ENCODE measurements at regions not wholly inside any gene's neighbourhood (a gene's known extent, or its start where the extent isn't known, plus 50 kb on each side); places are given as distances from the start of the nearest gene placed in this dataset.

DNA sequence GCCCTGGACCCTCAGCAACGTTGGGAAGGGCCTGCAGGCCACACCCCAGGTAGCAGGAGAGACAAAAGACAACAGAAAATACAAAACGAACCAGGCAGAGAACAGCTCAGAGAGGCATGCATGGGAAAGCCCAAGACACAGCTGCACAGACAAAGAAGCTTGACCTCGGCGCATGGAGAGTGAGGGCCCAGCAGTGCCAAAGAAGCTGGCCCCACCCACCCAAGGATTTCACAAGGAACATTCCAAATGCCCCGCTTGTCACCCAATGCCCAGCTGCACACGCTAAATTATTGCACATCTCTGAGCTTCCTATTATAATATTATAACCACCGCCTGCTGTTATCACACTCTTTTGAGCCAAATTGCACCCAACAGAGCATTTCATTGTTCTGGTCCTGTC lies 147.7 kb upstream of the TBL1X start:
- DNase-seq (ENCODE audit: low spot score): no peak

- no peak for DNase-seq (ENCODE audit: low spot score)
These were observed 146.6 kb upstream of the TBL1X start for GRCh38 chrX:9318213-9318612.

DNA sequence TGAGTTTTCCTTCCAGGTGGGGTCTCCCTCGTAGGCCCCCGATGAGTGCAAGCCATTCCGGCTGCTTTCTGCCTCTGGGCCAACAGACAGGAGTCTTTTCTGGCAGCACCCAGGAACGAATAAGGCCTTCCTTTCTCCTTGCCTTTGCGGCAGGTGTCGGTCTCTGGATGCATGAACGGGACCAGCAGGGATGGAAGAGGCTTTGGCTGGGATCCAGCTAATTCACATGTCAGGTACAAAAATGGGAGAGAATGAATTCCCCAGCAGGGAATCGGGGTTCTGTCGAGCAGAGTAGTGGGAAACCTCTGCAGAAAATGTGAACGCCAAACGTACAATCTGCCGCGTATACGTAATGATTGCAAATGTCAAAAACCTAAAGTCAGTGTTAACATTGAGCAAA lies 146.1 kb upstream of the TBL1X start:
- DNase-seq (ENCODE audit: low spot score): no peak

- no peak for DNase-seq (ENCODE audit: low spot score)
These were observed 143.9 kb upstream of the TBL1X start for GRCh38 chrX:9320940-9321339.

- DNase-seq (ENCODE audit: low spot score): no peak
These were observed 140.2 kb upstream of the TBL1X start for GRCh38 chrX:9324676-9325075.

GRCh38 chrX:9326369-9326768 lies 138.5 kb upstream of the TBL1X start:
- no peak for DNase-seq (ENCODE audit: low spot score)

DNA sequence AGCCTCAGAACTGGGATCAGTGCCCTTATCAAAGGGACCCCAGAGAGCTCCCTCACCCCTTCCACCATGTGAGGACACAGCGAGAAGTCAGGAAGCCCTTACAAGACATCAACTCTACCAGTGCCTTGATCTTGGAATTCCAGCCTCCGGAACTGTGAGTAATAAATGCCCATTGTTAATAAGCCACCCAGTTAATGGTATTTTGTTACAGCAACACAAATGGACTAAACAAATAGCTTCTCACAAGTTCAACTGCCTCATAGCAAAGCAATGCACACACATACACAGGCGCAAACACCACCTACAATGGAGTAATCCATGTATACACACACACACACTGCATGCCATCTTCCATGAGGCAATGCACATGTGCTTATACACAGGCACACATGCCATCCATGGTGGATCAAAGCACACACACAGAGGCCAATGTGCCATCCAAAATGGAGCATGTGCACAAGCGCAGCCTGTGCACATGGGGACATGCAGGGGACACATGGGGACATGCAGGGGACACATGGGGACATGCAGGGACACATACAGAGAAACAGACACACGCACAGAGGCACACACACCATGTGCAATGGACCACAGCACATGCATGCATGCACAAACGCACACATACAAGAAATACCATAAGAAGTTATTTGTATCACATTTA lies 137.6 kb upstream of the TBL1X start:
- no peak for DNase-seq (ENCODE audit: low spot score)

DNA sequence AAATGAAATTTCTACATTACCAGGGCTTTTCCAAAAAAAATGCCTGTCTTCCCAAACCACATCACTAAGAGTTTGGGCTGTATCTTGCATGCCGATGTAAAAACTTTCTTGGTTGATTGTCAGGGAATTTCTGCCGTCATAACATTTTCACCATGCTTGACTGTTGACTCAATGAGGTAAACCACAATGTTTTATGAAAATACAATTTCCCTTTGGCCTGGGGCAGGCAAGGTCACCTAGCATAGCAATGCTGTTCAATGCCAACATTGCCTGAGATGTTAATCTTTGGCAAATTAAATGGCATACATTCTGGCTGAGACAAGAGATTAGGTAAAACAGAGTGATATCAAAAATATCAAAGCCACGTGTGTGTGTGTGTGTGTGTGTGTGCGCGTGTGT lies 137.1 kb upstream of the TBL1X start:
- DNase-seq (ENCODE audit: low spot score): peak; percentile 58

DNA sequence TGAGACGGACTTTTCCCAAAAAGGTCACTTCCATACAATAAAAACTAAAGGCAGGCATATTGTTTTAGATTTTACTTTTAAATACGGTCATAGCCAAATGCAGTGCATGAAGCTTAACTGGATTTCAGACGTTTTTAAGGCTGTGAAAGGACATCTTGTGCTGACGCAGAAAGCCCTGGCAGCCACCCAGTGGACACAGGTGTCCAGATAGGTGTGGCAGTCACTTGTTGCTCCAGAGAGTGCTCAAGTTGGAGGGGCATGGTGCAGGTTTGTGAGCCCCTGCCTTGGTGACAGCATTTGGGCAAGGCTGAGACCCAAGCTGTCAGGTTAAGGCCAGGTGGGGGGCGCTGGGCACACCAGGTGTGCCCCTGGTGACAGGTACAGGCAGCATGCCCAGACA lies 135.8 kb upstream of the TBL1X start:
- DNase-seq (ENCODE audit: low spot score): no peak

- no peak for DNase-seq (ENCODE audit: low spot score)
These were observed 134.4 kb upstream of the TBL1X start for GRCh38 chrX:9330249-9330982.

DNA sequence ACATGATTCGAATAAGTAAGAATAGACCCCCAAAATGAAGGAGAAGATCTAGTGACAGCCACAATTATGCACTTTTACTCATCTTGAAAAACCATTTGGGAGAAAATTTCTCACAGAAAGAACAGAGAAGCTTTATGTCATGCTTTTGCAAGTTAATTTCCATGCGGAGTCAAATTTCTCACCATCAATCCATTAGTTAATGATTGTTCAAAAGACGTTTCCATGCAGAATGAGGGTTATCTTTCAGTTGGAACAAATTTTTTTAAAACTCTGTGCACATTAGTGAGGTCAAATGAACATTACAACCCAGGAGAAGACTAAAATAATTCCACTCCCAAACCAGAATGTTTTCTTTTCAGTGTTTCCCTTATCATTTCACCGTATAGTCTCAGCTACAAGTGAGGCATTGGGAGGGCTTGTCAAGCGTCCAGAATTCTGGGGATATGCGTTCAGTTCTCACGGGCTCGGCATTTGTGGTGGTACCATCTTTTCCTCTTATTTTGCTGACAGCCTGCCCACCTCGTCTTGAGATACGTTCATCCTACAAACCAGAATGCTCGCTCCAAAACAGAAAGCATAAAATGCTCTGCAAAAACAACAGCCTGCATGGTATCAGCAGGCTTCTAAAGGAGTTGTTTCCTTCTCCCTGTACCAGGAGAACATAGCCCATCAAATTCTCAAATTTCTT lies 130.8 kb upstream of the TBL1X start:
- DNase-seq (ENCODE audit: low spot score): no peak

GRCh38 chrX:9335251-9335650 lies 129.6 kb upstream of the TBL1X start:
- no peak for DNase-seq (ENCODE audit: low spot score)

- no peak for DNase-seq (ENCODE audit: low spot score)
These were observed 128.4 kb upstream of the TBL1X start for GRCh38 chrX:9336456-9336855.

- peak; percentile 48 for DNase-seq (ENCODE audit: low spot score)
These were observed 127.8 kb upstream of the TBL1X start for GRCh38 chrX:9337046-9337445.

DNA sequence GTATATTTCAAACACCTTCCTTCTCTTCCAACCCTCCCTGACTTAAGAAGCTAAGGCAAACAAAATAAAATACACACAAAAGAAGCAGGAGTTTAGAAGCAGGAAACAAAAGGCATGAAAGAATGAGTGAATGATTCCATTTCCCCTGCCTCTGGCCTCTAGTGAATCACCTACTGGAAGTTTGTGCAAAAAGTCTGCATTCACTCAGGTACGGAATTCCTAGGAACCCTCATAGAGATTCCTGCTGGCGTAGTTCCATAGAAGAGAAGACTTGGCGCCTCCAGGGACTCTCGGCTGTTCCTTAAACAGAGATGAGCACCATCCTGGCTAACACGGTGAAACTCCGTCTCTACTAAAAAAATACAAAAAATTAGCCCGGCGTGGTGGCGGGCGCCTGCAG lies 125.9 kb upstream of the TBL1X start:
- DNase-seq (ENCODE audit: low spot score): no peak

DNA sequence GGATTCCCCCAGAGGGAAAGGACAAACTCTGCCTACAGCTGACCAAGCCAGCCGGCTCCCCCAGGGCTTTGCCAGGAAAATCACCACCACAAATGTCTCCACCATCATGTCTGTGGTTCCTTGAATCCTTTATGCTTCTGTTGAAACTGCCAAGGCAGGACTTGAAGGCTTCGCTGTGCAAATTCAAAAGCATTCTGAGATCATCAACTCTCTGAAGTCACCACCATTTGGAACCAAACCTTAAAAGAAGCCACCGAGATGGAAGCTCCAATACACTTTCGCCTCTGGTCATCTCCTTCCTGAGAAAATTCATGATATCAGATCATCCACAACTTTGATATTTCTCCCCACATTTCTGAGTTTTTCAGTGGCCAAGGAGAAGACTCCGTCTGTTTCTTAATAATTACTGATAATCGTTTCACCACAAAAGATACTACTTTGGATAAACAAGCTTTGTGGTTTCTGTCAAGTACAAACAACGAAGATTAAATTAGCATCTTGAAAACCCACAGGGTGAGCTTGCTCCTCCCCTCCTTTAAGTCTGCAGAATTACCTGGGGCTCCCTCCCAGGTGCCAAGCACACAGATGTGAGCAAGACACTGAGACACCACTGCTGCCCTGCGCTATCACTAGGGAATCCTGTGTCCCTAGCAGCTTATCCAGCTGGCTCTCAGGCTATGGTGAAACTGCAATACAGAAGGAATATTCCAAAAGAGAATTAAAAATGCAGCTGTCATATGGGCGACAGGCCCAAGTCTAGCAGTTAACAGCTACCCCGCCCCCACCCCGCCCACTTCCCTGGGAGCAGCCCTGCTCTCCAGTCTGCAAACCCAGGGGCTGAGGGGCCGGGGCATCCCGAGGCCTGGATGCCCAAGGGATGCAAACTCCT lies 125.0 kb upstream of the TBL1X start:
- DNase-seq (ENCODE audit: low spot score): no peak

DNA sequence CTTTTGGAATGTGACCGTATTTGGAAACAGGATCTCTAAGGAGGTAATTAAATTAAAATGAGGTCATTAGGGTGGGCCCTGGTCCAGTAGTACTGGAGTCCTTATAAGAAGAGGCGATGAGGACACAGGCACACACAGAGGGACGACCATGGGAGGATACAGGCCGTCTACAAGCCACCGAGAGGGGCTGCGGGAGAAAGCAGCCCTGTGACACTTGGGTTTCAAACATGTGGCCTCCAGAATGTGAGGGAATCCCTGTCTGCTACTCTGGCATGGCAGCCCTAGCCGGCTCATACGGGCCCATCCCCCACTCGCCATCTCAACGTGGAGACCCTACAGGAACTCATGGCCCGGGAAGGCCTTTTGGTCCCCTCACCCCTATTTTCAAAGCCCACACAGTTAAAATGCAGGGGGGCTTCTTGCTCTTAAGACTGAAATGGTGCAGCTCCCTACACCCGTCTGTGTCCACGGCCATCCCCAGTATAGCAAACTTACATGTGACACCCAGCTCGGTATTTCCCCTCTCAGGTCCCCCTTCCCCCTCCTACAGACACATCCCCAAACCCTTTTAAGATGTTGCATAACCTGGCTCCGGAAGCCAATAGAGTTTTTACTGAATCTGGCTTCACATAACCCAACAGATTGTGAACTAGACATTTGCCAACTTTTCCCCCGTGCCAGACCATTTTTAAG lies 124.1 kb upstream of the TBL1X start:
- no peak for DNase-seq (ENCODE audit: low spot score)

- no peak for DNase-seq (ENCODE audit: low spot score)
These were observed 123.3 kb upstream of the TBL1X start for GRCh38 chrX:9341291-9342201.

DNA sequence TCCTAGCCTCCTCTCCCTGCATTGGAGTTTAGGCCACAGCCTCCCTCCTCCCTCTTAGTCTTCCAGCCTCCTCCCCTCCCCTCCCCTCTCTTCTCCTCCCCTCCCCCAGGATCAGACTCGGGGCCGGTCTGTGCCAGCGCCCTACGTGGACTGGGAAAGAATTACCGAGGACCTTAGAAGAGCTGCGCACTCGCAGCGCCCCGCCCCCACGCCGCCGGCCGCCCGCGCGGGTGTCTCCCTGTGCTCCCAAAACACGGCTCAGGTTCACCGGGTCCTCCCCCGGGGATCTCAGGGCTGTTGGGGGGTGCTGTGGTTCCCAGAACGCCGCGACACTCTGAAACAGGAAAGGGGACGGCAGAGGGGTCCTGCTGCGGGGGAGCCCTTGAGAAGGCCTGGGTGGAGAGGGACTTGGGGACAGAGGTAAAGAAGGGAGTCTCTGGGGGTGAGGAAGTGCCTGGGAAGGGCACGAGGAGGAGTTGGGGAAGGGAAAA lies 122.3 kb upstream of the TBL1X start:
- DNase-seq (ENCODE audit: low spot score): peak; percentile 82

- no peak for DNase-seq (ENCODE audit: low spot score)
These were observed 120.9 kb upstream of the TBL1X start for GRCh38 chrX:9343971-9344370.

Measured in AG08396 (cell line).